Trophoblast cell (in vitro differentiated cells and primary cell): ENCODE measurements at regions not wholly inside any gene's neighbourhood (a gene's known extent, or its start where the extent isn't known, plus 50 kb on each side); places are given as distances from the start of the nearest gene placed in this dataset.

Experiments
- DNase-seq, 2 donors: peaks; one replicate each; pipeline ENCODE4 v3.0.0-alpha.2; 2016
- H2AFZ ChIP-seq: 2 replicates; pipeline ENCODE4 v1.6.1; 2013; ENCODE audit warnings: low read length, moderate library complexity, mild to moderate bottlenecking; ENCODE audit not compliant: insufficient read depth, poor library complexity
- H2AK5ac ChIP-seq: 2 replicates; pipeline ENCODE4 v1.6.1; 2013; ENCODE audit warnings: mild to moderate bottlenecking, low read length
- H2BK120ac ChIP-seq: 2 replicates; pipeline ENCODE4 v1.6.1; 2013; ENCODE audit warnings: low read length, mild to moderate bottlenecking, moderate library complexity; ENCODE audit not compliant: insufficient read depth, poor library complexity
- H2BK12ac ChIP-seq: 2 replicates; pipeline ENCODE4 v1.6.1; 2013; ENCODE audit warnings: mild to moderate bottlenecking, low read length, moderate library complexity
- H2BK5ac ChIP-seq: 2 replicates; pipeline ENCODE4 v1.6.1; 2013; ENCODE audit warnings: low read length, low read depth, moderate library complexity, mild to moderate bottlenecking; ENCODE audit not compliant: poor library complexity
- H3K14ac ChIP-seq: 2 replicates; pipeline ENCODE4 v1.6.1; 2013; ENCODE audit warnings: mild to moderate bottlenecking, low read length
- H3K18ac ChIP-seq: 2 replicates; pipeline ENCODE4 v1.6.1; 2013; ENCODE audit warnings: mild to moderate bottlenecking, low read length
- H3K23ac ChIP-seq: 2 replicates; pipeline ENCODE4 v1.6.1; 2013; ENCODE audit warnings: low read length
- H3K27ac ChIP-seq: 2 replicates; pipeline ENCODE4 v1.5.1; 2013; ENCODE audit warnings: low read depth, mild to moderate bottlenecking, inconsistent platforms, low read length, moderate library complexity
- H3K27me3 ChIP-seq: 2 replicates; pipeline ENCODE4 v1.6.1; 2013; ENCODE audit warnings: inconsistent platforms, mild to moderate bottlenecking, low read length, moderate library complexity; ENCODE audit not compliant: insufficient read depth
- H3K36me3 ChIP-seq, 2 experiments: 1 replicate in 1 of 2; 2 replicates in 1 of 2; pipeline ENCODE4 v1.6.1; 2013; ENCODE audit warnings: low read length in 2 of 2, mild to moderate bottlenecking in 2 of 2, moderate library complexity in 1 of 2; ENCODE audit not compliant: insufficient read depth in 2 of 2, control insufficient read depth in 1 of 2
- H3K4ac ChIP-seq: 2 replicates; pipeline ENCODE4 v1.6.1; 2013; ENCODE audit warnings: low read depth, mild to moderate bottlenecking, low read length, moderate library complexity
- H3K4me1 ChIP-seq, 2 experiments: 1 replicate in 1 of 2; 2 replicates in 1 of 2; pipeline ENCODE4 v1.6.1; 2013; ENCODE audit warnings: low read length in 2 of 2, mild to moderate bottlenecking in 2 of 2, moderate library complexity in 1 of 2; ENCODE audit not compliant: insufficient read depth in 2 of 2, control insufficient read depth in 1 of 2
- H3K4me2 ChIP-seq: 2 replicates; pipeline ENCODE4 v1.6.1; 2013; ENCODE audit warnings: inconsistent platforms, mild to moderate bottlenecking, low read length, moderate library complexity
- H3K4me3 ChIP-seq: 2 replicates; pipeline ENCODE4 v1.5.1; 2013; ENCODE audit warnings: mild to moderate bottlenecking, low read depth, low read length, inconsistent platforms
- H3K79me1 ChIP-seq: one replicate; pipeline ENCODE4 v1.6.1; 2013; ENCODE audit warnings: low read length
- H3K79me2 ChIP-seq: 2 replicates; pipeline ENCODE4 v1.6.1; 2013; ENCODE audit warnings: low read length, mild to moderate bottlenecking; ENCODE audit not compliant: control insufficient read depth, insufficient read depth, poor library complexity
- H3K9ac ChIP-seq: 2 replicates; pipeline ENCODE4 v1.6.1; 2013; ENCODE audit warnings: mild to moderate bottlenecking, low read length
- H3K9me3 ChIP-seq: 2 replicates; pipeline ENCODE4 v1.6.1; 2013; ENCODE audit warnings: low read depth, mild to moderate bottlenecking, control low read depth, inconsistent platforms, low read length; ENCODE audit not compliant: insufficient read depth
- H4K12ac ChIP-seq: 2 replicates; pipeline ENCODE4 v1.6.1; 2013; ENCODE audit warnings: low read depth, mild to moderate bottlenecking, low read length, moderate library complexity
- H4K8ac ChIP-seq: 2 replicates; pipeline ENCODE4 v1.6.1; 2013; ENCODE audit warnings: low read depth, mild to moderate bottlenecking, low read length, moderate library complexity
- H4K91ac ChIP-seq: one replicate; pipeline ENCODE4 v1.6.1; 2013; ENCODE audit warnings: low read depth, mild to moderate bottlenecking, low read length, moderate library complexity
- WGBS: extraction: QIAGEN DNeasy Blood & Tissue Kit; methylation state at CpG from one replicate; pipeline ENCODE4 v1.1.7; 2013; ENCODE audit warnings: missing lambda C conversion rate; ENCODE audit not compliant: insufficient read length, insufficient coverage; ENCODE audit errors: extremely low coverage; 5-methylcytosine and 5-hydroxymethylcytosine counted together

DNA sequence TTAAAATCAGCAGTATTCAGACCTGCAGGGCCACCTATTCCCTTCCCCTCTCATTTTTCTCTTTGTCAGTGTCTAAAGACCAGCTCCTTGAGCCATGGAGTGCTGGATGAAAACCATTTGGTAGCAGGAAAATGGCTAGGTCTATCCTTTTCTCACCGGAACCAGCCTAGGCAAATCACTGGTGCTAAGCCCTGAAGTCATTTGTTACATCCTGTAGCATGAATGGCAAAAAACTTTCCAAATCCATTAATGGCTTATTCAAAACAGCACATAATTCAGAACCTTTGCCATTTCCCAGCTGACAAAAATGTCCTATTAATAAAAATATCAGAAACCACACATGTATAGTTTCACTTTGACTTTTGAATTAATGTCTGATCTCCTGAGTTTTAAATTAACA is 209.5 kb upstream of the E2F8 start:
- no peaks in the 10 kb centered on the region for H3K27me3 ChIP-seq
- no peak overlapping the region for H2BK5ac ChIP-seq
- no peaks in the 10 kb centered on the region for H3K79me1 ChIP-seq
- H3K18ac ChIP-seq, result no peak overlapping the region
- no peak for DNase-seq
- no peak overlapping the region for H4K12ac ChIP-seq
- H4K8ac ChIP-seq, result no peak overlapping the region
- H3K36me3 ChIP-seq, result no peaks in the 10 kb centered on the region
- H3K23ac ChIP-seq, result no peak overlapping the region
- H2BK12ac ChIP-seq, result no peak overlapping the region
- WGBS, result no CpG with 5 or more reads among the region's 1 CpG
- no peak overlapping the region for H3K4me2 ChIP-seq
- H3K79me2 ChIP-seq, result no peaks in the 10 kb centered on the region
- H3K9ac ChIP-seq, result no peak overlapping the region
- H3K4me1 ChIP-seq, result no peaks in the 10 kb centered on the region
- H2AFZ ChIP-seq, result no peak overlapping the region
- peaks cover 2% of the 10 kb centered on the region for H3K9me3 ChIP-seq
- no peak overlapping the region for H3K27ac ChIP-seq
- H3K14ac ChIP-seq, result no peak overlapping the region
- no peak overlapping the region for H4K91ac ChIP-seq
- H2BK120ac ChIP-seq, result no peak overlapping the region
- H2AK5ac ChIP-seq, result no peak overlapping the region
- no peak overlapping the region for H3K4ac ChIP-seq
- no peak overlapping the region for H3K4me3 ChIP-seq

DNA sequence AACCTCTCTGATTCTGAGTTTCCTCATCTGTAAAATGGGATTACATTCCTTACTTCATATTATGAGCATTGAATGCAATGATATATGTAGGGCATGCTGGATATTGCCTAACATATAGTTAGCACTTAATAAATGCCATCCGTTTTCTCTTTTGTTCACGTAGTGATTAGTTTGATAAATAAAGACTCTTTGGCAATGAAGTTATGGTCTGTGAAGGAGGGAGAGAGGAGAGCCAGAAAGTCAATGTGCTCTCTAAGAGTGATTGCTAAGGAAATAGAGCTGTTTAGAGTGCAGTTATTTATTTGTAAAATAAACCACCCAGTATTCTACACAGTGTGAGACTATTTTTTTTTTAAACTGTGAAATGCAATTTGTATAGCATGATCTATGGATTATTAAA is 207.9 kb upstream of the E2F8 start:
- Histone ChIP-seq H2AK5ac (no peak overlapping the region), H3K4ac (no peak overlapping the region), H3K14ac (no peak overlapping the region), H3K23ac (no peak overlapping the region), H3K9me3 (peaks cover 2% of the 10 kb centered on the region), H3K4me2 (no peak overlapping the region), H4K91ac (no peak overlapping the region), H3K79me1 (no peaks in the 10 kb centered on the region), H2BK12ac (no peak overlapping the region), H3K27ac (no peak overlapping the region), H3K27me3 (no peaks in the 10 kb centered on the region), H3K18ac (no peak overlapping the region), H4K8ac (no peak overlapping the region), H3K4me3 (no peak overlapping the region), H3K79me2 (no peaks in the 10 kb centered on the region), H2BK120ac (no peak overlapping the region), H2BK5ac (no peak overlapping the region), H2AFZ (no peak overlapping the region), H3K4me1 (no peaks in the 10 kb centered on the region), H3K9ac (no peak overlapping the region), H3K36me3 (no peaks in the 10 kb centered on the region), H4K12ac (no peak overlapping the region)
- no CpG with 5 or more reads among the region's 2 CpGs for WGBS
- no peak for DNase-seq

DNA sequence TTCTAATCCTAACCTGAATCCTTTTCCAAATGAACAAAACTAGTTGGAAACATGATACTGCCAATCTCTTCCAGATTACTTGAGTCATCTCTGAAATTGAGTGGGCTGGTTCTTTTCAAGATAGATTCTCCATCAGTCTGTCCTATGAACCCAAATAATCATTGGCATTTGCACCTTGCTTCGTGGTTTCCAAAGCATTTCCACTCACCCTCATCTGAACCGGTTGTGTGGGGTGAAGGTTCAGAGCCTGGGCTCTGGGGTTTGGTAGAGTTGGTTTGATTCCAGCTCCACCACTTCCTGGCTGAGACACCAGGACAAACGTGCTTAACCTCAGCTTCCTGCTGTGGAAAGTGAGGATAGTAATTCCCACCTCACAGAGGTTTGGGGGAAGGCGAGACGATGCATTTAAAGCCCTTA is 206.4 kb upstream of the E2F8 start:
- Histone ChIP-seq H2BK5ac (no peak overlapping the region), H2AFZ (no peak overlapping the region), H2AK5ac (no peak overlapping the region), H3K4me2 (no peak overlapping the region), H3K4me1 (peaks cover 3 to 8% of the 10 kb centered on the region in 2 experiments), H2BK12ac (no peak overlapping the region), H4K12ac (no peak overlapping the region), H3K27me3 (no peaks in the 10 kb centered on the region), H3K4me3 (no peak overlapping the region), H3K36me3 (no peaks in the 10 kb centered on the region), H3K79me1 (no peaks in the 10 kb centered on the region), H3K18ac (no peak overlapping the region), H3K9me3 (peaks cover 2% of the 10 kb centered on the region), H3K4ac (no peak overlapping the region), H3K27ac (no peak overlapping the region), H4K91ac (no peak overlapping the region), H3K9ac (no peak overlapping the region), H3K14ac (no peak overlapping the region), H3K79me2 (no peaks in the 10 kb centered on the region), H2BK120ac (no peak overlapping the region), H4K8ac (no peak overlapping the region), H3K23ac (no peak overlapping the region)
- no peak for DNase-seq
- WGBS, result no CpG with 5 or more reads among the region's 5 CpGs

DNA sequence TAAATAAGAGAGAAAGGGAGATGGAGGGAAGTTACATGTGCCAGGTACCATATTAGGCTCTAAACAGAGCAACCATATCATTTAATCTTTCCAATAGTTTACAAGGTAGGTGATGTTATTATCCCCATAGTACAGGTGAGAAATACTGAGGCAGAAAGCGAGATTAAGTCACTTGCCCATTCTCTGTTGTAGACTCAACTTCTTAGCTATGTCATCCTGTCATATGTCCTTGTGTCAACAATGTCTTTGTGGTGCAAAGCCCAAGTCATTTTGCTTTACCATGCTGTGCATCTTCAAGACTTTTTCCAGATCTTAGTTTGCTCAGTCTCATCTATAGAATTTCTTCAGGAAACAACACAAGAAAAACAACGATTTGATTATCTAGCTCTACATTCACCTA is 205.0 kb upstream of the E2F8 start:
- Histone ChIP-seq H4K8ac (no peak overlapping the region), H3K18ac (no peak overlapping the region), H2BK12ac (no peak overlapping the region), H2BK120ac (no peak overlapping the region), H3K79me1 (no peaks in the 10 kb centered on the region), H4K12ac (no peak overlapping the region), H2AK5ac (no peak overlapping the region), H3K4me3 (no peak overlapping the region), H3K36me3 (no peaks in the 10 kb centered on the region), H2BK5ac (no peak overlapping the region), H4K91ac (no peak overlapping the region), H3K79me2 (no peaks in the 10 kb centered on the region), H3K27me3 (no peaks in the 10 kb centered on the region), H3K9me3 (no peaks in the 10 kb centered on the region), H3K4me1 (peaks cover 8 to 14% of the 10 kb centered on the region in 2 experiments), H3K27ac (no peak overlapping the region), H3K4ac (no peak overlapping the region), H3K4me2 (no peak overlapping the region), H2AFZ (no peak overlapping the region), H3K14ac (no peak overlapping the region), H3K23ac (no peak overlapping the region), H3K9ac (no peak overlapping the region)
- no peak for DNase-seq
- WGBS, result no CpG with 5 or more reads among the region's 2 CpGs
